ENCODE measurements at regions not wholly inside any gene's neighbourhood (a gene's known extent, or its start where the extent isn't known, plus 50 kb on each side); places are given as distances from the start of the nearest gene placed in this dataset.

DNA sequence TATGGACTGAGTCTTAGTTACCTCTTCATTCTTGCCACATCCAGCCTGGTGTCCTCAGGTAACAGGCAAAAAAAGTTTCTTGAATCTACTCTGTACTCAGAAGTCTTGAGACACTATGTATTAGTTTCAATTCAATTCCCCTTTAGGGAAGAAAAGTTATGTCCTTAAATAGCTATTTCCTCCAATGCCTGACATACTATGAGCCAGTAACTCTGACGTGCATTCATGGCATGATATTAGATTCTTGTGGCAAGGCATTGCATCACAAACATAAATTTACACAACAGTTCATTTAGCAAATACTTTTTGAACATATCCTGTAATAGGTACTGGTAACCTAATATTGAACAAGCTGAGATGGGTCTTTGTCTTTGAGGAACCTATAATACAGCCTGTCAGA, 109.3 kb upstream of the FOXB1 start:
- TF ChIP-seq POLR2A (IDR thresholded peaks at IDR 0.05), result no peak
- TF ChIP-seq, protein P1, sequence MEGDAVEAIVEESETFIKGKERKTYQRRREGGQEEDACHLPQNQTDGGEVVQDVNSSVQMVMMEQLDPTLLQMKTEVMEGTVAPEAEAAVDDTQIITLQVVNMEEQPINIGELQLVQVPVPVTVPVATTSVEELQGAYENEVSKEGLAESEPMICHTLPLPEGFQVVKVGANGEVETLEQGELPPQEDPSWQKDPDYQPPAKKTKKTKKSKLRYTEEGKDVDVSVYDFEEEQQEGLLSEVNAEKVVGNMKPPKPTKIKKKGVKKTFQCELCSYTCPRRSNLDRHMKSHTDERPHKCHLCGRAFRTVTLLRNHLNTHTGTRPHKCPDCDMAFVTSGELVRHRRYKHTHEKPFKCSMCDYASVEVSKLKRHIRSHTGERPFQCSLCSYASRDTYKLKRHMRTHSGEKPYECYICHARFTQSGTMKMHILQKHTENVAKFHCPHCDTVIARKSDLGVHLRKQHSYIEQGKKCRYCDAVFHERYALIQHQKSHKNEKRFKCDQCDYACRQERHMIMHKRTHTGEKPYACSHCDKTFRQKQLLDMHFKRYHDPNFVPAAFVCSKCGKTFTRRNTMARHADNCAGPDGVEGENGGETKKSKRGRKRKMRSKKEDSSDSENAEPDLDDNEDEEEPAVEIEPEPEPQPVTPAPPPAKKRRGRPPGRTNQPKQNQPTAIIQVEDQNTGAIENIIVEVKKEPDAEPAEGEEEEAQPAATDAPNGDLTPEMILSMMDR (IDR thresholded peaks at IDR 0.05), result no peak

Data from transverse colon (tissue), 3 donors.